A549 (cell line): ENCODE measurements at regions not wholly inside any gene's neighbourhood (a gene's known extent, or its start where the extent isn't known, plus 50 kb on each side); places are given as distances from the start of the nearest gene placed in this dataset.

ENCODE experiments used
- ATAC-seq, 2 experiments: fragments of 200-7000 bp in 1 of 2; fragments of >200 bp in 1 of 2; cut with Nextera tagmentation in 1 of 2; cut with Tn5 transposase in 1 of 2; 3 replicates each; pipeline versions ENCODE4 v1.8.0 to v1.9.1; 2018 to 2020; ENCODE audit warnings: mild to moderate bottlenecking in 1 of 2, moderate library complexity in 1 of 2
- CTCF ChIA-PET: fragments of 300-600 bp; sonication (Branson Sonifier 250); formaldehyde crosslinking; extraction: SDS; loops from one replicate; lab custom pipeline; 2021; ENCODE audit warnings: antibody characterized with exemption, inconsistent platforms; lab: Yijun Ruan, JAX
- POLR2A ChIA-PET: fragments of 350-600 bp; formaldehyde crosslinking; extraction: SDS; loops from one replicate; lab custom pipeline; 2021; ENCODE audit warnings: antibody characterized with exemption, inconsistent platforms; lab: Yijun Ruan, JAX
- DNase-seq, 2 experiments: peaks; one replicate each; pipeline versions ENCODE4 v3.0.0 to v3.0.0-alpha.2; 2011 to 2016; ENCODE audit warnings: low read depth in 1 of 2, low spot score in 1 of 2
- FAIRE-seq: peaks from 2 replicates; lab custom pipeline; 2011; peaks lifted over from hg19 to GRCh38; lab: Jason Lieb, UNC
- H3K27ac ChIP-seq, 2 experiments: fragments of >200 bp; sonication (Bioruptor Twin); formaldehyde crosslinking; 3 replicates each; pipeline ENCODE4 v1.5.1; 2016 to 2017
- H3K4me1 ChIP-seq: fragments of >200 bp; sonication (Bioruptor Twin); formaldehyde crosslinking; 3 replicates; pipeline ENCODE4 v1.6.1; 2016
- H3K4me2 ChIP-seq: fragments of >200 bp; sonication (Bioruptor Twin); formaldehyde crosslinking; 3 replicates; pipeline ENCODE4 v1.6.1; 2016
- H3K4me3 ChIP-seq: fragments of >200 bp; sonication (Bioruptor Twin); formaldehyde crosslinking; 3 replicates; pipeline ENCODE4 v1.5.1; 2016
- H3K9me3 ChIP-seq: fragments of >200 bp; sonication (Bioruptor Twin); formaldehyde crosslinking; 3 replicates; pipeline ENCODE4 v1.6.1; 2016
- BCL3 ChIP-seq: fragments of >200 bp; sonication (Bioruptor Twin); formaldehyde crosslinking; IDR thresholded peaks from 3 replicates; pipeline ENCODE4 v1.6.1; 2016
- BHLHE40 ChIP-seq: IDR thresholded peaks from 2 replicates; pipeline ENCODE4 v1.6.1; 2012; ENCODE audit warnings: low read depth, low read length, inconsistent platforms
- CEBPB ChIP-seq, 2 experiments: fragments of >200 bp in 1 of 2; sonication (Bioruptor Twin) in 1 of 2; formaldehyde crosslinking in 1 of 2; IDR thresholded peaks; 2 replicates each; pipeline ENCODE4 v1.6.1; 2012 to 2016
- CHD2 ChIP-seq: fragments of 150-350 bp; IDR thresholded peaks from 2 replicates; pipeline ENCODE4 v1.6.1; 2014; ENCODE audit warnings: low read length; ENCODE audit not compliant: partially characterized antibody
- CTCF ChIP-seq: fragments of >200 bp; sonication (Bioruptor Twin); formaldehyde crosslinking; IDR thresholded peaks from 3 replicates; pipeline ENCODE4 v1.5.1; 2016
- ELK1 ChIP-seq: fragments of 150-350 bp; IDR thresholded peaks from 2 replicates; pipeline ENCODE4 v1.6.1; 2014; ENCODE audit warnings: low read depth, mild to moderate bottlenecking, low read length
- HDAC2 ChIP-seq: fragments of 200-600 bp; sonication (generic); IDR thresholded peaks from 2 replicates; pipeline ENCODE4 v1.6.1; 2016
- HES2 ChIP-seq: fragments of >200 bp; sonication (Bioruptor Twin); formaldehyde crosslinking; IDR thresholded peaks from 2 replicates; pipeline ENCODE4 v1.6.1; 2016
- HOXA7 ChIP-seq: fragments of 250-450 bp; sonication (Bioruptor Pico); IDR thresholded peaks from 2 replicates; pipeline ENCODE4 v1.5.0; 2020; ENCODE audit warnings: mild to moderate bottlenecking, moderate library complexity
- KDM1A ChIP-seq: fragments of 200-600 bp; sonication (generic); IDR thresholded peaks from 2 replicates; pipeline ENCODE4 v1.6.1; 2016; ENCODE audit warnings: low read depth, mild to moderate bottlenecking
- MYC ChIP-seq: IDR thresholded peaks from 2 replicates; pipeline ENCODE4 v1.6.1; 2012; ENCODE audit warnings: mild to moderate bottlenecking, inconsistent platforms, low read length, improper control_type of control experiment, borderline replicate concordance
- NFE2L2 ChIP-seq: fragments of 150-350 bp; conservative IDR thresholded peaks from 2 replicates; pipeline ENCODE4 v1.6.1; 2014; ENCODE audit warnings: low read length
- NPAS2 ChIP-seq: fragments of 250-450 bp; sonication (Bioruptor Pico); IDR thresholded peaks from 2 replicates; pipeline ENCODE4 v1.8.0; 2022; ENCODE audit warnings: mild to moderate bottlenecking, moderate library complexity, borderline replicate concordance
- PBX3 ChIP-seq: IDR thresholded peaks from 2 replicates; pipeline ENCODE4 v1.6.1; 2012
- ZSCAN20 ChIP-seq: fragments of 250-450 bp; sonication (Bioruptor Pico); IDR thresholded peaks from 2 replicates; pipeline ENCODE4 v1.8.0; 2022; ENCODE audit warnings: mild to moderate bottlenecking, moderate library complexity
- WGBS: methylation state at CpG from one replicate; pipeline ENCODE4 v1.1.6; 2017; ENCODE audit errors: missing lambda C conversion rate; 5-methylcytosine and 5-hydroxymethylcytosine counted together

- Histone ChIP-seq H3K9me3 (no peaks in the 10 kb centered on the region; the same call in 2 of the 3 replicates), H3K4me3 (no peak overlapping the region), H3K4me1 (peaks cover 11% of the 10 kb centered on the region), H3K27ac (no peak overlapping the region)
- DNase-seq (no peak), ATAC-seq (no peak)
- 45% methylated on average over 5 of the region's 5 CpGs for WGBS
- POLR2A ChIA-PET: no interaction called here
- TF ChIP-seq BCL3 (no peak), HES2 (no peak), CEBPB (IDR thresholded peaks at IDR 0.05) (no peak), KDM1A (no peak), NPAS2 (CRISPR knock-in tag) (no peak), ELK1 (no peak), HOXA7 (CRISPR knock-in tag) (no peak), BHLHE40 (no peak), MYC (no peak), HDAC2 (no peak), CTCF (no peak), PBX3 (no peak), ZSCAN20 (CRISPR knock-in tag) (no peak), NFE2L2 (no peak), CHD2 (no peak)
- TF ChIP-seq, all 56 proteins: peak for 0
- no peak for FAIRE-seq
- no peak overlapping the region for H3K4me2 ChIP-seq
- CTCF ChIA-PET: no interaction called here
These were observed 71.9 kb upstream of the ZNF516 start for GRCh38 chr18:76566987-76567386.

GRCh38 chr18:76565238-76566173 lies 70.5 kb upstream of the ZNF516 start:
- Histone ChIP-seq H3K4me2 (peak overlapping the region; percentile 37), H3K9me3 (no peaks in the 10 kb centered on the region; the same call in 2 of the 3 replicates), H3K4me1 (peaks cover 11% of the 10 kb centered on the region), H3K27ac (peak overlapping the region; percentile 38 to 69; a peak in 3 of 6 replicates), H3K4me3 (no peak overlapping the region)
- DNase-seq (peak in 1 of 2 experiments; percentile 34), ATAC-seq (peak in 1 of 2 experiments; percentile 70; a peak in 3 of 6 replicates), FAIRE-seq (no peak)
- ChIA-PET POLR2A (no interaction called here), CTCF (no interaction called here)
- TF ChIP-seq CTCF: no peak
- TF ChIP-seq CEBPB (IDR thresholded peaks at IDR 0.05): peak in 1 of 2 experiments; percentile 46; a peak in 1 of 4 replicates
- WGBS: 89% methylated on average over 23 of the region's 23 CpGs
